Peyer's patch (tissue), 4 donors: ENCODE measurements at regions not wholly inside any gene's neighbourhood (a gene's known extent, or its start where the extent isn't known, plus 50 kb on each side); places are given as distances from the start of the nearest gene placed in this dataset.
A peak's percentile ranks its signal among the peaks of the same experiment; 100 is the strongest.
"Not testable (repeated sequence)": the region's sequence is repeated elsewhere in the genome, so short reads cannot be mapped to it uniquely, and the experiment has no call there.

Experiments used
- DNase-seq, 3 donors: peaks; one replicate each; pipeline ENCODE4 v3.0.0-alpha.2; 2017 to 2019
- H3K27ac ChIP-seq, 4 donors: fragments of 200-600 bp; sonication (generic); one replicate each; pipeline ENCODE4 v1.5.1; 2016 to 2019
- H3K27me3 ChIP-seq, 2 donors: fragments of 200-600 bp; sonication (generic); one replicate each; pipeline ENCODE4 v1.5.1; 2019
- H3K36me3 ChIP-seq, 3 donors: fragments of 200-600 bp; sonication (generic); one replicate each; pipeline ENCODE4 v1.5.1; 2016 to 2019
- H3K4me1 ChIP-seq, 4 donors: fragments of 200-600 bp; sonication (generic); one replicate each; pipeline ENCODE4 v1.5.1; 2016 to 2019
- H3K4me3 ChIP-seq, 4 donors: fragments of 200-600 bp; sonication (generic); 1 replicate in 3 of 4; 2 replicates in 1 of 4; pipeline ENCODE4 v1.5.1; 2016 to 2019; ENCODE audit warnings: mild to moderate bottlenecking in 1 of 4
- H3K9me3 ChIP-seq, 4 donors: fragments of 200-600 bp; sonication (generic); one replicate each; pipeline ENCODE4 v1.5.1; 2016 to 2019; ENCODE audit warnings: mild to moderate bottlenecking in 1 of 4
- POLR2A ChIP-seq, 2 donors: fragments of 450-650 bp; IDR thresholded peaks; one replicate each; pipeline ENCODE4 v1.5.1; 2017; ENCODE audit warnings: antibody characterized with exemption in 2 of 2, mild to moderate bottlenecking in 2 of 2, moderate library complexity in 2 of 2
- TF ChIP-seq, protein P1 (sequence below), 6 experiments: fragments of 450-650 bp in 4 of 6; fragments of 200-600 bp in 2 of 6; sonication (generic) in 1 of 6; IDR thresholded peaks; one replicate each; pipeline ENCODE4 v1.5.1; 2017 to 2019; ENCODE audit warnings: antibody characterized with exemption in 6 of 6, mild to moderate bottlenecking in 3 of 6, moderate library complexity in 1 of 6

DNA sequence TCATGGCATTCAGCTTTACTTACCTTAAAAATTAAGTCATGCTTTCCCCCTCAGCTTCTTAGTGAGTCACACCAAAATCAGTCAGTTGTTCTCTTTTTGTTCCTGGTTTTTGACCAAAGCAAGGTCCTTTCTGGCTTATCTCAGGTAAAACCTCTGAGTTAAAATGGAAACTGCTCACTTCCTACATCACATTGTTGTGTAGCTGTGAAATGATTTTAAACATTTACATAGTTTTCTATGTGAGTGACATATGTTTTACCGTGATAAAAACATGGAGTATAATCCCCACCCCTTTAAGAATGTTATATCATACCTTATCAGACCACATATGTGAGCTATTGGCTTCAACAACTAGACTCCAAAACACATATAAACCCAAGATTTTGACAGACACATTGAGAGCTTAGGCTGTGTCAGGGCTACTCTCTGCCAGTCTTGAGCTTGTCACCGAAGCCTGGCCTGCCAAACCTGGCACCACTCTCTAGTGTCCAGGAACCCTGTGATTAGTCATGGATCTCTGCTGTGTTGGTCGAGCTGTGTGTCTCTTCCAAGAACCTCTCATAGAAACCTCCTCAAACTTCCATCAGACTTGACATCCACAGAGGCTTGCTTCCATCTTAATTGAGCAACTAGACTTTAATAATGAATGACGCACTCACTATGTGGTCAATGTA is 113.7 kb upstream of the FOXN2 start:
- no peaks in the 10 kb centered on the region for H3K27me3 ChIP-seq
- H3K4me1 ChIP-seq: peaks cover 0 to 4% (median 2%) of the 10 kb centered on the region in 4 donors
- DNase-seq: no peak
- H3K36me3 ChIP-seq: no peaks in the 10 kb centered on the region
- H3K9me3 ChIP-seq: no peaks in the 10 kb centered on the region
- TF ChIP-seq, protein P1, sequence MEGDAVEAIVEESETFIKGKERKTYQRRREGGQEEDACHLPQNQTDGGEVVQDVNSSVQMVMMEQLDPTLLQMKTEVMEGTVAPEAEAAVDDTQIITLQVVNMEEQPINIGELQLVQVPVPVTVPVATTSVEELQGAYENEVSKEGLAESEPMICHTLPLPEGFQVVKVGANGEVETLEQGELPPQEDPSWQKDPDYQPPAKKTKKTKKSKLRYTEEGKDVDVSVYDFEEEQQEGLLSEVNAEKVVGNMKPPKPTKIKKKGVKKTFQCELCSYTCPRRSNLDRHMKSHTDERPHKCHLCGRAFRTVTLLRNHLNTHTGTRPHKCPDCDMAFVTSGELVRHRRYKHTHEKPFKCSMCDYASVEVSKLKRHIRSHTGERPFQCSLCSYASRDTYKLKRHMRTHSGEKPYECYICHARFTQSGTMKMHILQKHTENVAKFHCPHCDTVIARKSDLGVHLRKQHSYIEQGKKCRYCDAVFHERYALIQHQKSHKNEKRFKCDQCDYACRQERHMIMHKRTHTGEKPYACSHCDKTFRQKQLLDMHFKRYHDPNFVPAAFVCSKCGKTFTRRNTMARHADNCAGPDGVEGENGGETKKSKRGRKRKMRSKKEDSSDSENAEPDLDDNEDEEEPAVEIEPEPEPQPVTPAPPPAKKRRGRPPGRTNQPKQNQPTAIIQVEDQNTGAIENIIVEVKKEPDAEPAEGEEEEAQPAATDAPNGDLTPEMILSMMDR (IDR thresholded peaks at IDR 0.05): no peak
- no peak for TF ChIP-seq POLR2A (IDR thresholded peaks at IDR 0.05)
- no peak overlapping the region for H3K4me3 ChIP-seq
- no peak overlapping the region for H3K27ac ChIP-seq

DNA sequence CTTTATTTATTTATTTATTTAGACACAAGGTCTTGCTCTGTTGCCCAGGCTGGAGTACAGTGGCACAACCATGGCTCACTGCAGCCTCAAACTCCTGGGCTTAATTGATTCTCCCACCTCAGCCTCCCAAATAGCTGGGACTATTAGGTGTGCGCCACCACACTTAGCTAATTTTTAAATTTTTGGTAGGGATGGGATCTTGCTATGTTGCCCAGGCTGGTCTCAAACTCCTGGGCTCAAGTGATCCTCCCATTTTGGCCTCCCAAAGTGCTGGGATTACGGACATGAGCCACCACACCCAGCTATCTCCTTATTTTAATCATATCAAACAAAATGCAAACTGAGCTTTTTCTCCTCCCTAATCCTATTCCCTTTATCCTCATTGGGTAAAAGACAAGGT is 113.0 kb upstream of the FOXN2 start:
- DNase-seq: not testable (repeated sequence)

DNA sequence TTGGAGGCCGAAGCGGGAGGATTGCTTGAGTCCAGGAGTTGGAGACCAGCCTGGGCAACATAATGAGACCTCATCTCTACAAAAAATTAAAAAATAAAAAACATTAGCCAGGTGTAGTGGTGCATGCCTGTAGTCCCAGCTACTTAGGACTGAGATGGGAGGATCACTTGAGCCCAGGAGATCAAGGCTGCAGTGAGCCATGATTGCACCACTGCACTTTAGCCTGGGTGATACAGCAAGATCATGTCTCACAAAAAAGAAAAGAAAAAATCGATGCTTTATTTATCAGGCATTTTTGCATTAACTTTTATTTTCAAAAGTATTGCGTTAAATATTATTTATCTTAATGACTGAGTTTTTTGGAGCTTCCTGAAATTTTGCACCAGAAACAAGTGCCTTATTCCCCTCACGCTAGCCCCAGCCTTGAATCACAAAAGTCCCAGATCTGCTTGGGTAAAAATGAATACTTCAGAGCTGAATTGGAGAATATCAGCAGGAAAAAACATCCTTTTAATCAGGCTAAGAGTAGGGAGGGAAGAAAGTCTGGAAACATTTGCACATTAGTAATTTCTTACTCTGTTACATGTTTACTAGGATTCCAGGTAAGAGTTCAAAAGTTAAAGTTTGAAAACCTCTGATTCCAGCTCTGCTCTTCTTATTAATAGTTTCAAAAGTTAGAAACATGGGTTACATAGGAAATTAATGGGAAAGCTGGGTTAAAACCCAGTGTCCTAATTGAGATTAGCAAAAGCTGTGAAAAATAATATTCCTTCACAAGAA is 111.4 kb upstream of the FOXN2 start:
- no peaks in the 10 kb centered on the region for H3K4me1 ChIP-seq

More for the DNA sequence above, 113.0 kb upstream of the FOXN2 start:
- H3K27me3 ChIP-seq, H3K36me3 ChIP-seq, H3K9me3 ChIP-seq, H3K4me3 ChIP-seq, H3K4me1 ChIP-seq, H3K27ac ChIP-seq: not testable (repeated sequence)

DNA sequence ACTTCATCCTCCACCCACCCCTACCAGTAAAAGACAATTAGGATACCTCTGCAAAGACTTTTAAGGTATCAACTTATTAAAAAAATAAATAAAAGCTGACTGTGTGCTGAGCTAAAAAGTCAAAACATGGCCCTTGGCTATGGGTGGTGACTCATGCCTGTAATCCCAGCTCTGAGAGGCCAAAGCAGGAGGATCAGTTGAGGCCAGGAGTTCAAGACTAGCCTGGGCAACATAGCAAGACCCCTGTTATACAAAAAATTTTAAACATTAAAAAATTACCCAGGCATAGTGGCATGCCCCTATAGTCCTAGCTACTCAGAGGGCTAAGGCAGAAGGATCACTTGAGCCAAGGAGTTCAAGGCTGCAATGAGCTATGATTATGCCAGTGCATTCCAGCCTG is 110.8 kb upstream of the FOXN2 start:
- no peaks in the 10 kb centered on the region for H3K36me3 ChIP-seq
- no peaks in the 10 kb centered on the region for H3K4me1 ChIP-seq
- no peak for DNase-seq
- TF ChIP-seq, protein P1 (IDR thresholded peaks at IDR 0.05): no peak
- no peak for TF ChIP-seq POLR2A (IDR thresholded peaks at IDR 0.05)
- no peak overlapping the region for H3K4me3 ChIP-seq
- H3K27me3 ChIP-seq: no peaks in the 10 kb centered on the region
- H3K27ac ChIP-seq: no peak overlapping the region
- H3K9me3 ChIP-seq: no peaks in the 10 kb centered on the region

More for the DNA sequence above, 111.4 kb upstream of the FOXN2 start:
- Histone ChIP-seq H3K9me3 (no peaks in the 10 kb centered on the region), H3K36me3 (no peaks in the 10 kb centered on the region), H3K27me3 (no peaks in the 10 kb centered on the region), H3K27ac (no peak overlapping the region), H3K4me3 (no peak overlapping the region)
- no peak for DNase-seq
- TF ChIP-seq, protein P1 (IDR thresholded peaks at IDR 0.05): no peak
- no peak for TF ChIP-seq POLR2A (IDR thresholded peaks at IDR 0.05)

DNA sequence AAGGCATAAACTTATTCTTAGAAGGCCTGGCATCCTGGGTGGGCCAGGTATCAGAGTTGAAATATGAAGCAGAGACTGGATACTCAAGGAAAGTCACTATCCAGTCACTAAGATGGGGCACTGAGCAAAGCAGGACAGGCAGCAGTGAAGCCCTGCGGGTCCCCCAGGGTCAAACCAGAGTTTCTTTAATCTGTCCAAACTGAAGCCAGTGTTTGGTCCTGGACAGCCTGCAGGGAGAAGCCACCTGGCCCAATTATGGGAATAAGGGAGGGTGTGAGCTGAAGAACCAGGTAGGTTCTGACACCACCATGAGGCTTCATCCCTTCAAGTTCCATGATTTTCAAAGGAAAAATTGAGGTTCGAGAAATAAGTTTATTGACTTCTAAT is 109.7 kb upstream of the FOXN2 start:
- H3K27me3 ChIP-seq: no peaks in the 10 kb centered on the region
- no peak for TF ChIP-seq POLR2A (IDR thresholded peaks at IDR 0.05)
- TF ChIP-seq, protein P1 (IDR thresholded peaks at IDR 0.05): no peak
- no peaks in the 10 kb centered on the region for H3K9me3 ChIP-seq
- no peak overlapping the region for H3K27ac ChIP-seq
- H3K36me3 ChIP-seq: no peaks in the 10 kb centered on the region
- no peak overlapping the region for H3K4me3 ChIP-seq
- DNase-seq: no peak
- H3K4me1 ChIP-seq: no peaks in the 10 kb centered on the region

DNA sequence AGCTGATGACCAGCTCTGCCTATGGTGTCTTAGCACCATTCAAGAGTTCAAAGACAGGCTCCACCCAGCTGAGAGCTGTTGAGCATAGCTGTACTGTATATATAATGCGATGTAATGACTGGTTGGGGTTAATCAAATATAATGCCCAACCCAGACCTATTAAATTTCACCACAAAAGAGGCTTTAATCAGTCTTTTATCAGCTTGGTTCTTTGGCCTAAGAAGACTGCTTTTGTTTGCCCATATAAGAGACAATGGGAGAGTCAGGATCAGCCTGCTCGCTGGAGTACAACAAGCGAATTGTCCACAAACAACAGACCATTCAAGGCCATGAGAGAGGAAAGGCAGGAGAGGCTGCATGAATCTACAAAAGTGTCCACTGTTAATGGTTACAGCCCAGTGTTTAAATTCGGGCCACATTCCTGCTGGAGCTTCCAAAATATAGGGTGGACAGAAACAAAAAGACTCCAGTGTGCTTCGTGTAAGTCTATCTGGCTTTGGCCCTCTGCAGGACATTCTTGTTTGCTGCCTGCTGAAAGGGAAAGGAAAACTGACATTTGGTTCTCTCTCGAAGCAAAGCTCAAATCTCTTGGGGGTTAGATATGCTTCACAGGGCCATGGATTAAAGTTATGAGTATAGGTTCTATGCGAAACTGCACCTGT is 109.2 kb upstream of the FOXN2 start:
- no peaks in the 10 kb centered on the region for H3K4me1 ChIP-seq
- H3K9me3 ChIP-seq: no peaks in the 10 kb centered on the region
- no peaks in the 10 kb centered on the region for H3K27me3 ChIP-seq
- DNase-seq: no peak
- H3K4me3 ChIP-seq: no peak overlapping the region
- H3K36me3 ChIP-seq: no peaks in the 10 kb centered on the region
- H3K27ac ChIP-seq: no peak overlapping the region
- no peak for TF ChIP-seq POLR2A (IDR thresholded peaks at IDR 0.05)
- TF ChIP-seq, protein P1 (IDR thresholded peaks at IDR 0.05): peak in 1 of 6 experiments; percentile 24

DNA sequence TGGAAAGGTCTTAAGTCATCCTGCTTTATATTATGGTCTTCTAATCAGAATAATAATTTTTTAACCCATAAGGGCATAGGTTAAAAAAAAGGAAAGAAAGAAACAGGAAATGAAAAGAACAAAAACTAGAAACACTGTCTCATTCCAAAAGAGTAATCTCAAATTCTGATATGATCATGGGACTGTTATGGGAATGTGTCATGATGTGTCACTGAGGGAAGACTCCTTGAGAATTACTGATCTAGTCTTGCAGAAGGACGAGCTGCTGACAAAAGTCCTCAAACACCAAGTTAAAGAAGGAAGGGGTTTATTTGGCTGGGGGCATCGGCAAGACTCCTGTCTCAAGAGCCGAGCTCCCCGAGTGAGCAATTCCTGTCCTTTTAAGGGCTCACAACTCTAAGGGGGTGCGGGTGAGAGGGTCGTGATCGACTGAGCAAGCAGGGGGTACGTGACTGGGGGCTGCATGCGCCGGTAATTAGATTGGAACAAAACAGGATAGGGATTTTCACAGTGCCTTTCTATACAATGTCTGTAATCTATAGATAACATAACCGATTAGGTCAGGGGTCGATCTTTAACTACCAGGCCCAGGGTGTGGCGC is 108.3 kb upstream of the FOXN2 start:
- H3K27me3 ChIP-seq, H3K27ac ChIP-seq, H3K4me1 ChIP-seq, H3K4me3 ChIP-seq, DNase-seq, H3K36me3 ChIP-seq, H3K9me3 ChIP-seq: not testable (repeated sequence)
